CD14-positive monocyte (primary cell): ENCODE measurements at regions not wholly inside any gene's neighbourhood (a gene's known extent, or its start where the extent isn't known, plus 50 kb on each side); places are given as distances from the start of the nearest gene placed in this dataset.

Experiments used
- DNase-seq, 3 donors: peaks; one replicate each; pipeline ENCODE4 v3.0.0-alpha.2; 2011 to 2022
- H2AFZ ChIP-seq: 2 replicates; pipeline ENCODE4 v1.6.0; 2012; ENCODE audit warnings: mild to moderate bottlenecking, low read depth, low read length, inconsistent platforms; ENCODE audit not compliant: insufficient read depth, poor library complexity, severe bottlenecking
- H3K27ac ChIP-seq, 2 donors: 1 replicate in 1 of 2; 2 replicates in 1 of 2; pipeline ENCODE4 v1.5.1; 2012 to 2013; ENCODE audit warnings: low read length in 2 of 2, control low read depth in 1 of 2, inconsistent platforms in 1 of 2, low read depth in 1 of 2, mild to moderate bottlenecking in 1 of 2
- H3K27me3 ChIP-seq, 2 donors: one replicate each; pipeline versions ENCODE4 v1.6.0 to v1.6.1; 2011 to 2013; ENCODE audit warnings: low read length in 2 of 2; ENCODE audit not compliant: control insufficient read depth in 2 of 2, insufficient read depth in 2 of 2
- H3K36me3 ChIP-seq, 2 donors: replicated peaks in 1 of 2; 1 replicate in 1 of 2; 2 replicates in 1 of 2; pipeline versions ENCODE4 v1.5.1 to v1.6.1; 2012 to 2013; ENCODE audit warnings: low read length in 2 of 2, control low read depth in 1 of 2, inconsistent platforms in 1 of 2, mild to moderate bottlenecking in 1 of 2; ENCODE audit not compliant: insufficient read depth in 2 of 2, control insufficient read depth in 1 of 2
- H3K4me1 ChIP-seq, 2 donors: 1 replicate in 1 of 2; 2 replicates in 1 of 2; pipeline versions ENCODE4 v1.5.1 to v1.6.1; 2012 to 2013; ENCODE audit warnings: low read length in 2 of 2, control low read depth in 1 of 2, inconsistent platforms in 1 of 2, mild to moderate bottlenecking in 1 of 2, moderate library complexity in 1 of 2; ENCODE audit not compliant: insufficient read depth in 2 of 2, control insufficient read depth in 1 of 2
- H3K4me2 ChIP-seq: replicated peaks from 2 replicates; pipeline ENCODE3; 2012; ENCODE audit warnings: low read length, moderate library complexity, mild to moderate bottlenecking; ENCODE audit not compliant: poor library complexity, severe bottlenecking; ENCODE audit errors: extremely low read depth
- H3K4me3 ChIP-seq, 3 experiments: fragments of 200-600 bp in 1 of 3; sonication (generic) in 1 of 3; replicated peaks in 1 of 3; 1 replicate in 2 of 3; 2 replicates in 1 of 3; pipeline ENCODE4 v1.5.1; 2011 to 2013; ENCODE audit warnings: low read length in 3 of 3, mild to moderate bottlenecking in 3 of 3, control low read depth in 2 of 3, low read depth in 2 of 3, inconsistent platforms in 1 of 3, moderate library complexity in 1 of 3
- H3K79me2 ChIP-seq: 2 replicates; pipeline ENCODE4 v1.6.0; 2012; ENCODE audit warnings: mild to moderate bottlenecking, control low read depth, inconsistent platforms, low read length, moderate library complexity; ENCODE audit not compliant: insufficient read depth
- H3K9ac ChIP-seq: 2 replicates; pipeline ENCODE4 v1.6.0; 2017; ENCODE audit warnings: low read length, mild to moderate bottlenecking; ENCODE audit not compliant: insufficient read depth, poor library complexity, severe bottlenecking
- H3K9me3 ChIP-seq, 2 donors: replicated peaks in 1 of 2; 1 replicate in 1 of 2; 2 replicates in 1 of 2; pipeline versions ENCODE4 v1.5.1 to v1.6.1; 2012 to 2013; ENCODE audit warnings: low read length in 2 of 2, control low read depth in 1 of 2; ENCODE audit not compliant: control insufficient read depth in 1 of 2, insufficient read depth in 1 of 2
- H4K20me1 ChIP-seq: 2 replicates; pipeline ENCODE4 v1.6.0; 2012; ENCODE audit warnings: mild to moderate bottlenecking, low read length, control low read depth, moderate library complexity; ENCODE audit not compliant: insufficient read depth
- H3K27ac Mint-ChIP-seq, 7 donors: one replicate each; pipeline ENCODE4 v1.8.0; 2020; ENCODE audit warnings: mild to moderate bottlenecking in 7 of 7, mixed read lengths in 7 of 7, moderate library complexity in 6 of 7, inconsistent platforms in 2 of 7
- H3K27me3 Mint-ChIP-seq, 3 donors: one replicate each; pipeline ENCODE4 v1.8.0; 2021 to 2022; ENCODE audit warnings: low read depth in 3 of 3, mild to moderate bottlenecking in 3 of 3, mixed read lengths in 3 of 3, moderate library complexity in 3 of 3, inconsistent platforms in 1 of 3
- H3K36me3 Mint-ChIP-seq, 2 donors: one replicate each; pipeline ENCODE4 v1.8.0; 2020; ENCODE audit warnings: mixed read lengths in 2 of 2, inconsistent platforms in 1 of 2, mild to moderate bottlenecking in 1 of 2
- H3K4me1 Mint-ChIP-seq: one replicate; pipeline ENCODE4 v1.8.0; 2020; ENCODE audit warnings: mild to moderate bottlenecking, mixed read lengths
- H3K4me3 Mint-ChIP-seq, 2 donors: one replicate each; pipeline ENCODE4 v1.8.0; 2020; ENCODE audit warnings: mild to moderate bottlenecking in 2 of 2, mixed read lengths in 2 of 2, moderate library complexity in 1 of 2
- H3K9me3 Mint-ChIP-seq, 7 donors: one replicate each; pipeline ENCODE4 v1.8.0; 2020 to 2022; ENCODE audit warnings: mixed read lengths in 7 of 7, mild to moderate bottlenecking in 6 of 7, moderate library complexity in 6 of 7, inconsistent platforms in 2 of 7
- CTCF ChIP-seq: fragments of 200-600 bp; IDR thresholded peaks from one replicate; pipeline ENCODE4 v1.8.0; 2022; ENCODE audit warnings: antibody characterized with exemption, mild to moderate bottlenecking
- WGBS: methylation state at CpG from one replicate; pipeline ENCODE4 v1.1.5; 2013; ENCODE audit warnings: missing lambda C conversion rate; ENCODE audit not compliant: insufficient coverage; 5-methylcytosine and 5-hydroxymethylcytosine counted together
- intact Hi-C, 2 donors: fragments of 100-400 bp; cut with micrococcal nuclease; formaldehyde crosslinking; loops; one replicate each; pipeline versions ENCODE4 v1.15.0 to v1.15.1; 2023

GRCh38 chr5:173823274-173823644, 64.9 kb upstream of the CPEB4 start:
- Histone ChIP-seq H3K4me2 (no peak overlapping the region), H4K20me1 (no peaks in the 10 kb centered on the region), H3K9ac (no peak overlapping the region), H3K36me3 (no peaks in the 10 kb centered on the region), H3K79me2 (no peaks in the 10 kb centered on the region), H3K27me3 (no peaks in the 10 kb centered on the region), H3K4me3 (no peak overlapping the region), H3K9me3 (peaks cover 9 to 13% of the 10 kb centered on the region in 2 donors), H3K4me1 (peaks cover 10% of the 10 kb centered on the region in 2 donors), H2AFZ (no peak overlapping the region), H3K27ac (no peak overlapping the region)
- no peak for TF ChIP-seq CTCF
- H3K27ac Mint-ChIP-seq: no peak overlapping the region
- no peaks in the 10 kb centered on the region for H3K27me3 Mint-ChIP-seq
- no peak for DNase-seq
- peaks cover under 1 to 17% (median 8%) of the 10 kb centered on the region in 7 donors for H3K9me3 Mint-ChIP-seq
- peaks cover 0 to 3% of the 10 kb centered on the region in 2 donors for H3K36me3 Mint-ChIP-seq
- intact Hi-C loops: no loop called here
- no peak overlapping the region for H3K4me3 Mint-ChIP-seq
- peaks cover 16% of the 10 kb centered on the region for H3K4me1 Mint-ChIP-seq

GRCh38 chr5:173823721-173824567, 64.2 kb upstream of the CPEB4 start:
- no peaks in the 10 kb centered on the region for H3K27me3 Mint-ChIP-seq

More at GRCh38 chr5:173823721-173824567, 64.2 kb upstream of the CPEB4 start:
- H3K27me3 ChIP-seq: no peaks in the 10 kb centered on the region
- H3K4me2 ChIP-seq: no peak overlapping the region
- 94% methylated on average over 6 of the region's 10 CpGs for WGBS
- no peak overlapping the region for H3K27ac ChIP-seq
- H3K9me3 Mint-ChIP-seq: peaks cover 0 to 14% (median 9%) of the 10 kb centered on the region in 7 donors
- H3K9me3 ChIP-seq: peaks cover 9 to 12% of the 10 kb centered on the region in 2 donors
- DNase-seq: no peak
- peaks cover 0 to 3% of the 10 kb centered on the region in 2 donors for H3K36me3 Mint-ChIP-seq
- H3K4me1 ChIP-seq: peaks cover 10% of the 10 kb centered on the region in 2 donors
- peaks cover 16% of the 10 kb centered on the region for H3K4me1 Mint-ChIP-seq
- H3K4me3 ChIP-seq: no peak overlapping the region
- no peak overlapping the region for H3K9ac ChIP-seq
- no peaks in the 10 kb centered on the region for H4K20me1 ChIP-seq
- no peaks in the 10 kb centered on the region for H3K36me3 ChIP-seq
- H3K4me3 Mint-ChIP-seq: no peak overlapping the region
- no peak for TF ChIP-seq CTCF
- peak overlapping the region in 2 of 7 donors; percentile 8 to 50 for H3K27ac Mint-ChIP-seq
- H2AFZ ChIP-seq: no peak overlapping the region
- H3K79me2 ChIP-seq: no peaks in the 10 kb centered on the region
- intact Hi-C loops: no loop called here
